IPS DF 4.7 (cell line): ENCODE measurements at regions not wholly inside any gene's neighbourhood (a gene's known extent, or its start where the extent isn't known, plus 50 kb on each side); places are given as distances from the start of the nearest gene placed in this dataset.

Source experiments
- DNase-seq: peaks from one replicate; pipeline ENCODE4 v3.0.0-alpha.2; 2013; ENCODE audit warnings: low spot score; ENCODE audit errors: extremely low read depth

GRCh38 chr11:39304586-39304985 is 2154.9 kb downstream of the LRRC4C start:
- DNase-seq, result no peak

- DNase-seq, result no peak
These were observed 2164.8 kb downstream of the LRRC4C start for GRCh38 chr11:39294648-39295047.

- DNase-seq, result no peak
These were observed 2171.4 kb downstream of the LRRC4C start for GRCh38 chr11:39288011-39288410.

- DNase-seq, result no peak
These were observed 2191.2 kb downstream of the LRRC4C start for GRCh38 chr11:39268176-39268690.

GRCh38 chr11:39255648-39256047 is 2203.8 kb downstream of the LRRC4C start:
- DNase-seq, result no peak

GRCh38 chr11:39249566-39250365 is 2209.7 kb downstream of the LRRC4C start:
- DNase-seq, result no peak

GRCh38 chr11:39247570-39248137 is 2211.8 kb downstream of the LRRC4C start:
- no peak for DNase-seq

- no peak for DNase-seq
These were observed 2219.9 kb downstream of the LRRC4C start for GRCh38 chr11:39239553-39239952.

- DNase-seq, result no peak
These were observed 2222.5 kb downstream of the LRRC4C start for GRCh38 chr11:39236916-39237315.

- DNase-seq, result no peak
These were observed 2237.8 kb downstream of the LRRC4C start for GRCh38 chr11:39221550-39222138.

GRCh38 chr11:39220501-39221230 is 2238.8 kb downstream of the LRRC4C start:
- DNase-seq, result no peak

GRCh38 chr11:39220069-39220468 is 2239.4 kb downstream of the LRRC4C start:
- DNase-seq, result no peak

DNA sequence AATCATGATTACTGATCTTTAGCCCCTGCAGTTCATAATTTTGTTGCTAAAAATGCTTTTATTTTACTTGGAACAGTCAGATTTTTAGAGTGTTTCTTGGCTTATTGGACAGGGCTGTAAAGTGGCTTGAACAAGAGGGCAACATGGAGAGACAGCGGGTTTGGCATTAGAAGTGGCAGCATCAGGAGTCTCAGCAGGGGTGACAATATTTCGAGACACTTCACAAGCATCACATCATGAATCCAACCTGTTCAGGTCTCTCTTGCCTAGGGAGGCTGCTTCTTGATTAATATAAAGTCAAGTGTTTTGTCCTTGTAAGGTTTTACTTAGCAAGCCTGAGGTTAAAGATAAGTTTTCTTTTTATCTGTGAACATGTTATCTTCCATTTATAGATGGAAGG is 2249.5 kb downstream of the LRRC4C start:
- no peak for DNase-seq

- DNase-seq, result no peak
These were observed 2254.0 kb downstream of the LRRC4C start for GRCh38 chr11:39205236-39205995.

- DNase-seq, result no peak
These were observed 2266.8 kb downstream of the LRRC4C start for GRCh38 chr11:39192671-39193070.

- no peak for DNase-seq
These were observed 2268.7 kb downstream of the LRRC4C start for GRCh38 chr11:39190751-39191150.

- DNase-seq, result no peak
These were observed 2281.8 kb downstream of the LRRC4C start for GRCh38 chr11:39177678-39178077.

DNA sequence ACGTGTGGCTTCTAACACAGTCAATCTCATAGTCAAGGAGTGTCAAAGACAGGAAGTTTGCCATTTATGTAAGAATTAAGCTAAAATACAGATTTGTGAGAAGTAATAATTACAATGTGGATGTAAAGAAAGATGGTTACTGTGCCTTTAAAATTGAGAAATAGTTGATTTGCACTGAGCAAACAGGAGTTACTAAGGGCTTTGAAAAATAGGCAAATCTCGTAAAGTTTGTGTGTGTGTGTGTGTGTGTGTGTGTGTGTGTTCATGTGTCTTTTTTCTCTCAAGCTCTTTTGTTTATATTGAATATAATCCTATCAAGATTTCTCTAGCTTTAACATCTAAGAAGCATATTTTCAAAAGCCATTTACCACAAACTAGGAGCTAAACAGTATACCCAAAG is 2284.5 kb downstream of the LRRC4C start:
- no peak for DNase-seq

- no peak for DNase-seq
These were observed 2285.3 kb downstream of the LRRC4C start for GRCh38 chr11:39174196-39174595.

- DNase-seq, result no peak
These were observed 2294.4 kb downstream of the LRRC4C start for GRCh38 chr11:39165021-39165420.

DNA sequence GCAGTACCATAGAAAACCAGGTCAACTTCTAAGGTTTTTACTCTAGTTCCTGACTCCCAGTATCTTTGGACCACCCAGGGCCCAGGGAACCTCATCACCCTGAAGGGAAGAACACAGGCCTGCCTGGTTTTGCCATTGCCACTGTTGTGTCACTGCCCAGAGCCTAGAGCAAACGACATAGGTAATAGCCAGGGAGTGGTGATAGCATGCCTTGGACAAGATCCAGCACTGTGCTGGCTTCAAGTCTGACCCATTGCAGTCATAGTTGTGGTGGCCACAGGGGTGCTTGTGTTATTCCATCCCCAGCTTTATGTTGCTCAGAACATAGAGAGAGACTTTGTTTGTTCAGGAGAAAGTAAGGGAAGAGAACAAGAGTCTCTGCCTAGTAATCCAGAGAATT is 2310.2 kb downstream of the LRRC4C start:
- DNase-seq, result no peak
